GM12874 (cell line): ENCODE measurements at regions not wholly inside any gene's neighbourhood (a gene's known extent, or its start where the extent isn't known, plus 50 kb on each side); places are given as distances from the start of the nearest gene placed in this dataset.

Source experiments
- CTCF ChIP-seq: IDR thresholded peaks from 2 replicates; pipeline ENCODE4 v1.5.1; 2011; ENCODE audit warnings: low read depth, mild to moderate bottlenecking, control low read depth, low read length, moderate library complexity; ENCODE audit not compliant: insufficient read depth

DNA sequence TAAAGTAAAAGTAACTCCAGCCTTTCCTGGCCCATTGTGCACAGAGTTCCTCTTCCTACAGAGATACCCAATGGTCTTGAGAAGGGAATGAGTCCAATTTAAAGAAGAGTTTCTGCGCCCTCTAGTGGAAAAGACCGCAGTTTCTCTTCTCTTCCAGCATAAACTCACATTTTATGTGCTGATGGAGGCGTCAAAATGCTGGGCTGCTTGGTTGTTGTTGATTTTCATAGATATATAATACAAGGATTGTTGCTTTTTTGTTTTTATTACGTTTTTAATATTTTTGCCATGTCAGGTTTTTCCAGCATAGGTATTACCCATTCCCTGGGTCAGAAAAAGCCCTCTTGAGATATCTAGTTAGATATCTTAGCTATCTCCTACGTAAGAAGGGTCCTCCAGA, 356.9 kb upstream of the STXBP6 start:
- TF ChIP-seq CTCF = peak; percentile 39; the same call in 1 of the 2 replicates

- peak; percentile 59 for TF ChIP-seq CTCF
Observed at GRCh38 chr14:25400607-25401206, 350.8 kb upstream of the STXBP6 start.

- no peak for TF ChIP-seq CTCF
Observed at GRCh38 chr14:25396128-25396527, 346.2 kb upstream of the STXBP6 start.

DNA sequence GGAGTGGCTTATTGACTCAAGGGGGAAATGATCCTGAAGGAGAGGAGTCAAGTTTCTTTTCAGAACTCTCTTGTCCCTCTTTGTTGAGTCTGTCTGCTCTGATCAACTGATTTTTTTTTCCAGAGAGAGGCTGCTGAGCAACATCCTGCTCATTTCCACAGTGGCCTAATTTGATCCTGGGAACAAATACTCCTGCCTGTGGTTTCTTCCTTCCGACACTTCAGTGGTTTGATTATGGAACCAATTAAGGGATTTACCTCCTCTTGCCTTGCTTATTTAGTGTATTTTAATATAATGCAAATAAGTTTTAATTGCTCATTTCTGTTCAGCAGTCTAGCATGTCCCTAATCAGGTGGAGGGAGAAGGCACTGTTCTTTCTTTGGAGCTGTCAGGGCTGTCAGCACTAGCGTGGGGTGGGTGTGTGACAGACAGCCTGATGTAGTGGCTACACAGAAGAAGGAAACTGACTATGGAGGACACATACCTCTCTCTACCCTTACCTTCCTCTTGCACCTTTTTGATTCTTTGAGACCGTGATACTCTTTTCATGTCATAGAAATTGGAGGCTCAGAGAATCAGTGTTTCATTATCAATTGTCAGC, 344.9 kb upstream of the STXBP6 start:
- no peak for TF ChIP-seq CTCF

GRCh38 chr14:25394356-25394755, 344.4 kb upstream of the STXBP6 start:
- TF ChIP-seq CTCF = no peak

- TF ChIP-seq CTCF = no peak
Observed at GRCh38 chr14:25389948-25390347, 340.0 kb upstream of the STXBP6 start.

DNA sequence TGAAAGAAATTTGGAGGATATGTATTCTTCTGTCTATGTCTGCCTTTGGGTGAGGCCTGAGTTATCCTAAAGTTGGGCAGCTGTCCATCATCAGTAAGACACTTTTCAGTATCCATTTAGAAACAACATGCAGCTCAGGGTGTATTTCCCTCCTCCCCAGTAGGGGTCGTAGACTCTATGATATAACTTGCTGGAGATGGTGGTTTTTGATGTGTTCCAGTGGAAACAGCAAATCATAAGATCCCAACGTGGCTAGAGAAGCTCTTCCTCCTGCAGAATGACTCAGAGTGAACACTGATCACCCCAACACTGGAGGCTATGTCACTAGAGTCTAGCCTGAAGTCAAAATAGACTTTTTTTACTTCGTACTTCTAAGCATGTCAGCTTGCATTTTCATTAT, 331.6 kb upstream of the STXBP6 start:
- no peak; the same call in 1 of the 2 replicates for TF ChIP-seq CTCF

GRCh38 chr14:25375639-25376038, 325.7 kb upstream of the STXBP6 start:
- TF ChIP-seq CTCF = no peak
